ENCODE measurements at regions not wholly inside any gene's neighbourhood (a gene's known extent, or its start where the extent isn't known, plus 50 kb on each side); places are given as distances from the start of the nearest gene placed in this dataset.

DNA sequence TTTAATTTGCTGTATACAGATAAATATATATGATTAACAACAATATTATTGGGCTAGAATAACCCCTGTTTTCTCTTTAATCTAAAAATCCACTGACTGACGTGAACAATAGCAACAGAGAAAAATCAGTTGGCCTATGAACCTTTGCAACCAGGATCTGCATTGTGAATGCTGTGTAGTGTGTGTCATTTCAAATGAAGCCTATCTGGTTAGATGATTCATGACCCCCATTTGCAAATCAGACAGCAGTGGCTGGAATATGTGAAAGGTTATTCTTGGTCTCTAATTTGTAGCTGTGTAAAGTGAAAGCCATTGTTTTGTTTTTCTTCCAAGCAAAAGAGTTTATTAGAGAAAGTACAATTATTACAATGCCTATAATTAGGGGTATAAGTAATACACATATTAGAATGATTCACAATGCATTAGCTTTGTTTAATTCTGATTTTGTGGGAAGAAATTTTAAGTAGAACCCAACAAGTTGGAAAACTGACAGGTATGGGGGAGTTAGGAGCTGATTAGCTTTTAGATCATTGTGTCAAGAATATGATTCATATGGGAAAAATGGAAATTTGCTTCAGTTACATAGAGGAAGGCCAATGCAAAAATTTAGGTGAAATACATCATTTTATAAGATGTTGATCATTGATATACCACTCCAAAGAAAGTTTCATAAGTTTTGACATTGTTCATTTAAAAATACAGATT, 1362.2 kb upstream of the TMEFF2 start:
- no peak overlapping the region for H3K4me3 ChIP-seq
- DNase-seq (no peak), ATAC-seq (no peak)
- H3K36me3 ChIP-seq = no peaks in the 10 kb centered on the region
- no peaks in the 10 kb centered on the region for H3K9me3 ChIP-seq
- H3K4me1 ChIP-seq = no peaks in the 10 kb centered on the region
- H3K27me3 ChIP-seq = no peaks in the 10 kb centered on the region
- TF ChIP-seq POLR2A (IDR thresholded peaks at IDR 0.05) = no peak
- TF ChIP-seq, protein P1, sequence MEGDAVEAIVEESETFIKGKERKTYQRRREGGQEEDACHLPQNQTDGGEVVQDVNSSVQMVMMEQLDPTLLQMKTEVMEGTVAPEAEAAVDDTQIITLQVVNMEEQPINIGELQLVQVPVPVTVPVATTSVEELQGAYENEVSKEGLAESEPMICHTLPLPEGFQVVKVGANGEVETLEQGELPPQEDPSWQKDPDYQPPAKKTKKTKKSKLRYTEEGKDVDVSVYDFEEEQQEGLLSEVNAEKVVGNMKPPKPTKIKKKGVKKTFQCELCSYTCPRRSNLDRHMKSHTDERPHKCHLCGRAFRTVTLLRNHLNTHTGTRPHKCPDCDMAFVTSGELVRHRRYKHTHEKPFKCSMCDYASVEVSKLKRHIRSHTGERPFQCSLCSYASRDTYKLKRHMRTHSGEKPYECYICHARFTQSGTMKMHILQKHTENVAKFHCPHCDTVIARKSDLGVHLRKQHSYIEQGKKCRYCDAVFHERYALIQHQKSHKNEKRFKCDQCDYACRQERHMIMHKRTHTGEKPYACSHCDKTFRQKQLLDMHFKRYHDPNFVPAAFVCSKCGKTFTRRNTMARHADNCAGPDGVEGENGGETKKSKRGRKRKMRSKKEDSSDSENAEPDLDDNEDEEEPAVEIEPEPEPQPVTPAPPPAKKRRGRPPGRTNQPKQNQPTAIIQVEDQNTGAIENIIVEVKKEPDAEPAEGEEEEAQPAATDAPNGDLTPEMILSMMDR (IDR thresholded peaks at IDR 0.05 in 4 of 5, conservative IDR thresholded peaks at IDR 0.05 in 1 of 5) = no peak
- no peak overlapping the region for H3K27ac ChIP-seq
- intact Hi-C loops (cut with DNase I; ENCODE audit: low total_unique reads) (no loop called here), in situ Hi-C loops (cut with MboI; ENCODE audit: low sequenced_read_pairs in 4 of 4) (no loop called here)

DNA sequence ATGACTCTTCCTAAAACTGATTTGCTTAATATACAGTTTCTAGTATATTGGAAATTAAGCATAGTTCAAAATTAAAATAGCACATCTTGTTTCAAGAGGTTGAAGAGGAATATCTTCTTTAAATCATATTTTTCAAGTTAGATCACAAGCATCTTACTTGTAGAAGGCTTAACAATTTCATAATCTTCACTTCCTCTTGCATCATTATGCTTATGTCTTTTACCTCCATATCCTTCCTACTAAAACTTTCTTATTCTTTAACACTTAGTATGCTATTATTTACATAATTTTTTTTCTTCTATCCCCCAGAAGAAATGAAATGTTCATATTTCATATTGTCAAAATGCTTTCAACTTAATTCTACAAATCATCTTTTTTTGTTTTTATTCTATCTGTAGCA, 1354.9 kb upstream of the TMEFF2 start:
- DNase-seq (no peak), ATAC-seq (no peak)
- intact Hi-C loops (cut with DNase I; ENCODE audit: low total_unique reads) = no loop called here
- in situ Hi-C loops (cut with MboI; ENCODE audit: low sequenced_read_pairs in 4 of 4) = no loop called here
- Histone ChIP-seq H3K27ac (no peak overlapping the region), H3K4me3 (no peak overlapping the region), H3K27me3 (no peaks in the 10 kb centered on the region), H3K36me3 (no peaks in the 10 kb centered on the region), H3K9me3 (no peaks in the 10 kb centered on the region), H3K4me1 (no peaks in the 10 kb centered on the region)
- TF ChIP-seq, protein P1 (IDR thresholded peaks at IDR 0.05 in 4 of 5, conservative IDR thresholded peaks at IDR 0.05 in 1 of 5) = no peak

DNA sequence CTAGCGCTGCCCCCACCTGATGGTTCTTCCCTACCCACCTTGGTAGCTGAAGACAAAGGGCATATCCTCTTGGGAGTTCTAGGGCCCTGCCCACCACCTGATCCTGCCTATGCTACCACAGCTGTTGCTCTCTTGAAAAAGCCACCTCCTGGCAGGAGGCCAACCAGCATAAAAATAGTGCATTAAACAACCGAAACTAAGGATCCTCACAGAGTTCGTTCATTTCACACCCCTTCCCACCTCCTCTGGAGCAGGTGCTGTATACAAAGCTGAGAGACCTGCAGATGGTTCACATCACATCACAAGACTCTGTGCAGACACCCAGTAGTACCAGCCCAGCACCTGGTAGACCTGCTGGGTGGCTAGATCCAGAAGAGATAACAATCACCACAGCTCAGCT, 1348.0 kb upstream of the TMEFF2 start:
- H3K9me3 ChIP-seq = no peaks in the 10 kb centered on the region
- intact Hi-C loops (cut with DNase I; ENCODE audit: low total_unique reads) (no loop called here), in situ Hi-C loops (cut with MboI; ENCODE audit: low sequenced_read_pairs in 4 of 4) (no loop called here)
- no peak for DNase-seq
- no peak overlapping the region for H3K4me3 ChIP-seq
- H3K36me3 ChIP-seq = no peaks in the 10 kb centered on the region
- no peak overlapping the region for H3K27ac ChIP-seq
- H3K27me3 ChIP-seq = no peaks in the 10 kb centered on the region
- H3K4me1 ChIP-seq = no peaks in the 10 kb centered on the region
- no peak for ATAC-seq
- TF ChIP-seq POLR2A (IDR thresholded peaks at IDR 0.05) = no peak

DNA sequence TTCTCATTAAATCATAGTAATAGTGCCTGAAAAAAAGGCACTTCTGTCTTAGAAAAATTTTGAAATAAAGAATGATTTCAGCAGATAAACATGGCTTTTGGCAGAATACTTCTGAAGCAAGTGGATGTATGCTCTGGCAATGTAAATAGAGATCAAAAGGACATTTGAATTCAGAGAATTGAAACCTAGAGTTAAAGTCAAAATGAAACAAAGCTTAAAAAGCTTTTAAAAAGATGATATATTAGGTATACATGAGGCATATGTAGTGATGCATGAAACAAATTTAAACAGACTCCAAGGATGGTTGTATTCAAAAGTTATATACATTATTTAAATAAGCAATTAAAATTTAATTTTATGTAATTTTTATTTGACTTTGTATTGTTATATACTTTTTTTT, 1344.5 kb upstream of the TMEFF2 start:
- no peaks in the 10 kb centered on the region for H3K4me1 ChIP-seq
- no peak overlapping the region for H3K4me3 ChIP-seq
- H3K27ac ChIP-seq = no peak overlapping the region
- no peaks in the 10 kb centered on the region for H3K36me3 ChIP-seq
- no peaks in the 10 kb centered on the region for H3K9me3 ChIP-seq
- no peaks in the 10 kb centered on the region for H3K27me3 ChIP-seq
- in situ Hi-C loops (cut with MboI; ENCODE audit: low sequenced_read_pairs in 4 of 4) (no loop called here), intact Hi-C loops (cut with DNase I; ENCODE audit: low total_unique reads) (no loop called here)
- ATAC-seq (no peak), DNase-seq (no peak)
- TF ChIP-seq, protein P1 (IDR thresholded peaks at IDR 0.05 in 4 of 5, conservative IDR thresholded peaks at IDR 0.05 in 1 of 5) = no peak
- TF ChIP-seq POLR2A (IDR thresholded peaks at IDR 0.05) = no peak

DNA sequence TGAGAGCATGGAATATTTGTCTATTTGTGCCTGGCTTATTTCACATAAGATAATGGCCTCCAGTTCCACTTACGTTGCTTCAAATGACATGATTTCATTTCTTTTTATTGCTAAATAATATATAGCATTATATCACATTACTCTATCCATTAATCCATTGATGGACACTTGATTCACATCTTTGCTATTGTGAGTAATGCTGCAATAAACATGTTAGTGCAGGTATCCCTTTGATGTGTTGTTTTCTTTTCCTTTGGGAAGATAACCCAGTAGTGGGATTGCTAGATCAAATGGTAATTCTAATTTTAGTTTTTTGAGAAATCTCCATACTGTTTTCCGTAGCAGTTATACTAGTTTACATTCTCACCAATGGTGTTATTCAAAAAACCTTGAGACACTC, 1343.3 kb upstream of the TMEFF2 start:
- Histone ChIP-seq H3K4me1 (no peaks in the 10 kb centered on the region), H3K36me3 (no peaks in the 10 kb centered on the region), H3K4me3 (no peak overlapping the region), H3K27ac (no peak overlapping the region), H3K27me3 (no peaks in the 10 kb centered on the region), H3K9me3 (no peaks in the 10 kb centered on the region)
- in situ Hi-C loops (cut with MboI; ENCODE audit: low sequenced_read_pairs in 4 of 4) (no loop called here), intact Hi-C loops (cut with DNase I; ENCODE audit: low total_unique reads) (no loop called here)
- TF ChIP-seq POLR2A (IDR thresholded peaks at IDR 0.05) = no peak
- TF ChIP-seq, protein P1 (IDR thresholded peaks at IDR 0.05 in 4 of 5, conservative IDR thresholded peaks at IDR 0.05 in 1 of 5) = no peak
- DNase-seq (no peak), ATAC-seq (no peak)
